ENCODE measurements at regions not wholly inside any gene's neighbourhood (a gene's known extent, or its start where the extent isn't known, plus 50 kb on each side); places are given as distances from the start of the nearest gene placed in this dataset.

DNA sequence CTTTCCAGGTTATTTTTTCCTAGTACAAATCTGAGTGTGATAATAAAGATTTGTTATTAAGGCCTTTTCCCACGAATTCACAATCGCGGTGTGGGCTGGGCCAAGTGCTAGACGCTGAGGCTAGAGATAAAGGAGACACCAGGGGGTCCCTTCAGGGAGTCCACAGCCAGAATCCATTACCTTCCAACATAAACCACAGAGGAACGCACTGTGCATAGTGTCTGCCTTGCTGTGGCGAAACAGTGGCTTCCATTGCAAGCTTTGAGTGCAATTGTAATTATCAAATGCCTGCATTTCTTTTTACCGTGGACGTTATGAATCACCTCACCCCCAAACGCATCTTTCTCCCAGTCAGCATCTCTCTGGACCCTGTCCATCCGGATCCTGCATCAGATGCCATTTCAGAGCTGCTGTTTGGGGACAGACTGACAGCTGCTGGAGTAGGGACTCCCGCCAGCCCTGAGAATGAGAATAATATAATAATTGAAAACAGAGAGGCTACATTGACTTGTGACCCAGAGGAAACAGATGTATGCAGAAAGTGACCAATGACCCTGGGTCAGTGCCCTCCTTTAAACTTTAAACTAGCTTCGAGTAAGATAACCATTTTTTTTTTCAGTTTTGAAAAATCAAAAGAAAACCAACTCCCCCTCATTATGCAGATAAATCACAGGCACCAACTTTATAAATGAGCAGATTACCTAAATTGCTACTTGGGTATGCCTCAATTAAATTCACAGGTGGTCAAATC, 456.2 kb upstream of the NRP1 start:
- no peak overlapping the region for H3K4me3 ChIP-seq (IDR thresholded peaks at IDR 0.05; ENCODE audit: insufficient read depth, low read depth, low read length)
- TF ChIP-seq, protein P1, sequence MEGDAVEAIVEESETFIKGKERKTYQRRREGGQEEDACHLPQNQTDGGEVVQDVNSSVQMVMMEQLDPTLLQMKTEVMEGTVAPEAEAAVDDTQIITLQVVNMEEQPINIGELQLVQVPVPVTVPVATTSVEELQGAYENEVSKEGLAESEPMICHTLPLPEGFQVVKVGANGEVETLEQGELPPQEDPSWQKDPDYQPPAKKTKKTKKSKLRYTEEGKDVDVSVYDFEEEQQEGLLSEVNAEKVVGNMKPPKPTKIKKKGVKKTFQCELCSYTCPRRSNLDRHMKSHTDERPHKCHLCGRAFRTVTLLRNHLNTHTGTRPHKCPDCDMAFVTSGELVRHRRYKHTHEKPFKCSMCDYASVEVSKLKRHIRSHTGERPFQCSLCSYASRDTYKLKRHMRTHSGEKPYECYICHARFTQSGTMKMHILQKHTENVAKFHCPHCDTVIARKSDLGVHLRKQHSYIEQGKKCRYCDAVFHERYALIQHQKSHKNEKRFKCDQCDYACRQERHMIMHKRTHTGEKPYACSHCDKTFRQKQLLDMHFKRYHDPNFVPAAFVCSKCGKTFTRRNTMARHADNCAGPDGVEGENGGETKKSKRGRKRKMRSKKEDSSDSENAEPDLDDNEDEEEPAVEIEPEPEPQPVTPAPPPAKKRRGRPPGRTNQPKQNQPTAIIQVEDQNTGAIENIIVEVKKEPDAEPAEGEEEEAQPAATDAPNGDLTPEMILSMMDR (conservative IDR thresholded peaks at IDR 0.05; ENCODE audit: low read depth, low read length): no peak
- H3K4me1 ChIP-seq (ENCODE audit: low read depth, poor library complexity, severe bottlenecking): no peaks in the 10 kb centered on the region
- no peak overlapping the region for H2AFZ ChIP-seq (ENCODE audit: low read depth)
- no peaks in the 10 kb centered on the region for H3K36me3 ChIP-seq (ENCODE audit: insufficient read depth)
- no peaks in the 10 kb centered on the region for H3K27me3 ChIP-seq (ENCODE audit: insufficient read depth, low read depth)
- H4K20me1 ChIP-seq (ENCODE audit: insufficient read depth): no peaks in the 10 kb centered on the region
- no peak overlapping the region for H3K9ac ChIP-seq
- H3K27ac ChIP-seq: no peak overlapping the region
- no peaks in the 10 kb centered on the region for H3K79me2 ChIP-seq (ENCODE audit: insufficient read depth, low read depth)
- no peak overlapping the region for H3K4me2 ChIP-seq

DNA sequence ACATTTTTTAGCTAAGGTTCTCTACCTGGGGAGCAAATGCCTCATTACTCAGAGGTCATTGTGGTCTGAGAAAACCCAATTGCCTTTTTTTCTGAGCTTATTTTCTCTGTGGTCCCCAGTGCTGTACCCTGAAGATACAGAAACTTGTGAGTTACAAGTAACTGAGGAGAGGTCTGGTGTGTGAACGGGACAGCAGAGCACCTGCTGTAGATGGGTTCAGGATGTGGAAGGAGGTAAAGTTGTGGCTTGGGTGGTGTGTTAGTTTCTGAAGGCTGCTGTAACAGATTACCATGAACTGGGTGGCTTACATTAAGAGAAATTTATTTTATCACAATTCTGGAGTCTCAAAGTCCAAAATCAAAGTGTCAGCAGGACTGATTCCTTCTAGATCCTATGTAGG, 449.1 kb upstream of the NRP1 start:
- Histone ChIP-seq H3K27me3 (ENCODE audit: insufficient read depth, low read depth) (no peaks in the 10 kb centered on the region), H3K4me2 (no peak overlapping the region), H3K27ac (no peak overlapping the region)

DNA sequence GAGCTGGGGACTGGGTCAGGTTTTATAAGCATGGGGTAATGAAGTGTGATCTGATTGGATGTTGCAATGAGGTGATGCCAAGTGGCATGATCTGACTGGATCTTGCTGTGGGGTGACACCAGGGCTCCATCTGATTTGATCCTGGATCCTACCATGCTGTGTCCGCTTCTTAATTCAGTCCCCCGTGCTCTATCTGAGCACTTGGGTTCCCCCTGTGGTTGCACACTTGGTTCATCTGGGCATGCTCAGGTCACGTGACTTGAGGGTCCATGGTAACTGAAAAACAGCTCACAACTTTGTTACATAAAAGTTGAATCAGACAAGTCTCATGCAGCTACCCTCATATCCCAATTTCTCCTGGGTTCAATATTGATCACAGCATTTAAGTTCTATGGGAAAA, 448.6 kb upstream of the NRP1 start:
- H3K27ac ChIP-seq: no peak overlapping the region
- no peak overlapping the region for H3K4me3 ChIP-seq (IDR thresholded peaks at IDR 0.05; ENCODE audit: insufficient read depth, low read depth, low read length)
- no peaks in the 10 kb centered on the region for H3K4me1 ChIP-seq (ENCODE audit: low read depth, poor library complexity, severe bottlenecking)
- no peak overlapping the region for H2AFZ ChIP-seq (ENCODE audit: low read depth)
- no peaks in the 10 kb centered on the region for H3K27me3 ChIP-seq (ENCODE audit: insufficient read depth, low read depth)
- no peak overlapping the region for H3K4me2 ChIP-seq
- H3K79me2 ChIP-seq (ENCODE audit: insufficient read depth, low read depth): no peaks in the 10 kb centered on the region
- H4K20me1 ChIP-seq (ENCODE audit: insufficient read depth): no peaks in the 10 kb centered on the region
- H3K9ac ChIP-seq: no peak overlapping the region
- no peaks in the 10 kb centered on the region for H3K36me3 ChIP-seq (ENCODE audit: insufficient read depth)
- TF ChIP-seq, protein P1 (conservative IDR thresholded peaks at IDR 0.05; ENCODE audit: low read depth, low read length): no peak

More for the DNA sequence above, 449.1 kb upstream of the NRP1 start:
- Histone ChIP-seq H3K4me1 (ENCODE audit: low read depth, poor library complexity, severe bottlenecking) (no peaks in the 10 kb centered on the region), H2AFZ (ENCODE audit: low read depth) (no peak overlapping the region), H3K4me3 (IDR thresholded peaks at IDR 0.05; ENCODE audit: insufficient read depth, low read depth, low read length) (no peak overlapping the region), H3K9ac (no peak overlapping the region), H4K20me1 (ENCODE audit: insufficient read depth) (no peaks in the 10 kb centered on the region), H3K79me2 (ENCODE audit: insufficient read depth, low read depth) (no peaks in the 10 kb centered on the region), H3K36me3 (ENCODE audit: insufficient read depth) (no peaks in the 10 kb centered on the region)
- TF ChIP-seq, protein P1 (conservative IDR thresholded peaks at IDR 0.05; ENCODE audit: low read depth, low read length): no peak

GRCh38 chr10:33781606-33782395, 447.3 kb upstream of the NRP1 start:
- no peak overlapping the region for H3K4me3 ChIP-seq (IDR thresholded peaks at IDR 0.05; ENCODE audit: insufficient read depth, low read depth, low read length)
- H4K20me1 ChIP-seq (ENCODE audit: insufficient read depth): no peaks in the 10 kb centered on the region

More at GRCh38 chr10:33781606-33782395, 447.3 kb upstream of the NRP1 start:
- H3K27me3 ChIP-seq (ENCODE audit: insufficient read depth, low read depth): no peaks in the 10 kb centered on the region
- no peak overlapping the region for H3K9ac ChIP-seq
- no peak overlapping the region for H3K4me2 ChIP-seq
- H3K27ac ChIP-seq: no peak overlapping the region
- no peaks in the 10 kb centered on the region for H3K36me3 ChIP-seq (ENCODE audit: insufficient read depth)
- H2AFZ ChIP-seq (ENCODE audit: low read depth): no peak overlapping the region
- no peaks in the 10 kb centered on the region for H3K79me2 ChIP-seq (ENCODE audit: insufficient read depth, low read depth)
- TF ChIP-seq, protein P1 (conservative IDR thresholded peaks at IDR 0.05; ENCODE audit: low read depth, low read length): no peak
- no peaks in the 10 kb centered on the region for H3K4me1 ChIP-seq (ENCODE audit: low read depth, poor library complexity, severe bottlenecking)

Data from KMS-11 (cell line).